Retinal pigment epithelial cell (primary cell): ENCODE measurements at regions not wholly inside any gene's neighbourhood (a gene's known extent, or its start where the extent isn't known, plus 50 kb on each side); places are given as distances from the start of the nearest gene placed in this dataset.

Source experiments
- DNase-seq: peaks from one replicate; pipeline ENCODE4 v3.0.0-alpha.2; 2010; ENCODE audit warnings: low read depth
- H3K4me3 ChIP-seq: 2 replicates; pipeline ENCODE4 v1.5.1; 2011; ENCODE audit warnings: mild to moderate bottlenecking, low read length, control low read depth, moderate library complexity
- TF ChIP-seq, protein P1 (sequence below): conservative IDR thresholded peaks from 2 replicates; pipeline ENCODE4 v1.5.1; 2011; ENCODE audit warnings: low read depth, low read length, control low read depth, inconsistent platforms

DNA sequence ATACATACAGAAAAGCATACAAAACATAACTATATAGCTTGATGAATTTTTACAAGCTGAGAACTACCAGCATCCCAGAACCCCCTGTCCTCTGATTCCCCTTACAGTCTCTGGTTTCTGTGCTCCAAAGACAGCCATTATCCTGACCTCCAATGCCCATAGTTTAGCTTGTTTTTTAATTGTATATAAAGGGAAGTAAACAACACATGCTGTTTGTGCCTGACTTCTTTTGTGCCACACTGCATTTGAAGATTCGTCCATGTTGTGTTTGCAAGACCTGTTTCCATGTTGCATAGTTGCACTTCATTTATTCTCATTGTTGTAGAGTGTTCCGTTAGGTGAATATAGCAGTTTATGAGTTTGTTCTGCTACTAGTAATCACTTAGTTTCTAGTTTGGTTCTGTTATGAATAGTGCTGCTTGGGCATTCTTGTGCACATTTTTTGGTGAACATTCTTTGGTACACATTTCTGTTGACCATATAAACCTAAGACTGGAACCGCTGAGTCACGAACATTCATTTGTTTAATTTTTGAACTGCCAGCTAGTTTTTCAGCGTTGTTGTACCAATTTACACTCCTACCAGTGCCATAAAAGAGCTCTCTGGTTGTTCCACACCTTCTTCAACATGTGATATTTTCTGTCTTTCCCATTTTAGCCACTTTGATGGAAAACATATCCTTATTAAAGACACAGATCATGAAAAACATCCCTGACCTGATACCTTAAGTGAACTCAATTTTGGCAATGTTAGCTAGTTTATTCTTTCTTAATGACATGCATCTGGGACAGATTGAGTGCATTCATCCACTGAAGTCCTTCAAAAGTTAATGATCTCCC, 78.1 kb upstream of the ANXA1 start:
- H3K4me3 ChIP-seq: no peak overlapping the region
- TF ChIP-seq, protein P1, sequence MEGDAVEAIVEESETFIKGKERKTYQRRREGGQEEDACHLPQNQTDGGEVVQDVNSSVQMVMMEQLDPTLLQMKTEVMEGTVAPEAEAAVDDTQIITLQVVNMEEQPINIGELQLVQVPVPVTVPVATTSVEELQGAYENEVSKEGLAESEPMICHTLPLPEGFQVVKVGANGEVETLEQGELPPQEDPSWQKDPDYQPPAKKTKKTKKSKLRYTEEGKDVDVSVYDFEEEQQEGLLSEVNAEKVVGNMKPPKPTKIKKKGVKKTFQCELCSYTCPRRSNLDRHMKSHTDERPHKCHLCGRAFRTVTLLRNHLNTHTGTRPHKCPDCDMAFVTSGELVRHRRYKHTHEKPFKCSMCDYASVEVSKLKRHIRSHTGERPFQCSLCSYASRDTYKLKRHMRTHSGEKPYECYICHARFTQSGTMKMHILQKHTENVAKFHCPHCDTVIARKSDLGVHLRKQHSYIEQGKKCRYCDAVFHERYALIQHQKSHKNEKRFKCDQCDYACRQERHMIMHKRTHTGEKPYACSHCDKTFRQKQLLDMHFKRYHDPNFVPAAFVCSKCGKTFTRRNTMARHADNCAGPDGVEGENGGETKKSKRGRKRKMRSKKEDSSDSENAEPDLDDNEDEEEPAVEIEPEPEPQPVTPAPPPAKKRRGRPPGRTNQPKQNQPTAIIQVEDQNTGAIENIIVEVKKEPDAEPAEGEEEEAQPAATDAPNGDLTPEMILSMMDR: no peak
- no peak for DNase-seq

DNA sequence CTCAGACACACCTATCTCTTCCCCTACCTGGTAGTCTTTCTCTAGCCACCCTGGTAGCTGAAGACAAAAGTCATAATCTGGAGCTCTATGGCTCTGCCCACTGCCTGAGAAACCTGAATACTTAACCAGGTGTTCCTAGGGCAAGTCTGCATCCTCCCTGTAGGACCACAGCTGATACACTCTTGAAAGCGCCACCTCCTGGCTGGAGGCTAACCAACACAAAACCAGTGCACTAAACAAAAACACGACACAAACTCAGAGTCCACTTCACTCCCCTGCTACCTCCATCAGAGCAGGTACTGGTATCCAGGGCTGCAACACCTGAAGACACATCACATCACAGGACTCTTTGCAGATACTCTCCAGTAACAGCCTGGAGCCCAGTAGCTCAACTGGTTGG, 84.6 kb upstream of the ANXA1 start:
- DNase-seq: no peak
- TF ChIP-seq, protein P1: no peak
- H3K4me3 ChIP-seq: no peak overlapping the region

DNA sequence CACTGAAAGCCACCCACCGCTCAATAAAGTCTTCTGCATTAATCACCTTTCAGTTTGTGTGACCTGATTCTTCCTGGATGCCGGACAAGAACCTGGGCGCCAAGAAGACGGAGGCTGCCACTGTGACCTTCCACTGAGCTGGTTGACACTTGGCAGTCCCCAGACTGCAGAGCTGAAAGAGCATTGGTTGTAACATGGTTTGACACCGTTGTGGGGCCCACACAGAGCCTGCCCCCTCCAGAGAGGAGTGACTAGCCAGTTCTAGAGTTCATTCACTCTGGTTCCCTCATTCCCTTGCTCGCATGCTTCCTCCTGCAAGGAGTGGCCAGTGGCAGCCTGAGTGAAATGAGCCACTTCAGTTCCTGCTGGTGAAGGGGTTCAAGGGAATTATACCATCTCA, 86.2 kb upstream of the ANXA1 start:
- TF ChIP-seq, protein P1: no peak
- DNase-seq: no peak
- no peak overlapping the region for H3K4me3 ChIP-seq

DNA sequence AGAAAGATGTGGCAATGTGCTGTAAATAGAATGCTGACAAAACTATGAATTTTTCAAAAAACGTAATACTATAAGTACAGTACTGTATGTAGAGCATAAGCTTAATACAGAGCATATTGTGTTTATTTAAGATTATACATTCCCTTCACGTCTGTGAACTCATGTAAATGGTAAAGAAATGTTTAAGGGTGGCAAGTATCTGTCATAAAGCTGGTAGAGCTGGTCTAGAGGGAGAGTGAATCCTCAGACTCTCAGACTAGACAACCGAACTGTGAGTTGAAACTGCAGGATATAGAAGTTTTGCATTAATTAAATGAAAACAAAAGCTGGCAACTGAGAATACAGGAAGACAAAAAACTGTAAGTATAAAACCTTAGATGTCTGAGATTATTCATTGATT, 87.3 kb upstream of the ANXA1 start:
- no peak for DNase-seq
- H3K4me3 ChIP-seq: no peak overlapping the region
- TF ChIP-seq, protein P1: no peak

DNA sequence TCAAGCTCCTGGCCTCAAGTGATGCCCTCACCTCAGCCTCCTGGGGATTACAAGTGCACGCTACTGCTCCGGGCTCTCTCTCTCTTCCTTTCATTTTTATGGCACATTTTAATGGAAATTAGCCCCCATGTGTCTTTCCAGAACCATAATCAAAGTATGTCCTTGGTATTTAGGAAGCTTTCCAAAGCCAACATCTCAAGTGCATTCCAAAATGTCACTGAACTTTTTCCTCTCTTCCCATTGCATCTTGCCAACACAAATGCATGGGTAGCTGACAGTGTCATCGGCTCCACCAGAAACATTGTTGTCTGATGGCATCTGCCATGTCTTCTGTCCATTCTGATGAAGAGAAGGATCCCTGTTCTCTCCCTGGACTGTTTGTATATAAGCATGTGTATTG, 90.5 kb upstream of the ANXA1 start:
- H3K4me3 ChIP-seq: no peak overlapping the region
- TF ChIP-seq, protein P1: no peak
- DNase-seq: no peak

DNA sequence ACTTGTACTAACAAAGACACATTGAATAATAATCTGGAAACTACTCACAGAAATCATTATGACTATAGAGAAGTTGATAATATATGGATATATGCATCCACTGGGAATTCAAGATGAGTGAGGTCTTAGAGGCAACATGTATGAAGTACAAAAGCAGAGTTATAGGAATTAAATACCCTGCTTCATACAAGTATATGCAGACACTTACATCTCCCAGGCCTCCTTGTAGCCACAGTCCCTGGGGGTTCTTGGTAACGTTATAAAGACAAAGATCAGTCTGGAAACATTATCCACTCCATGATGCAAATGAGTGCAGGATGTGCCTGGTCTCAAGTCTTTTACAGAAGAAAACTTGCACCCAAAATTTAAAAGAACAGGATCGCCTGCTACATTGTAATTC, 92.4 kb upstream of the ANXA1 start:
- DNase-seq: no peak
- TF ChIP-seq, protein P1: no peak
- no peak overlapping the region for H3K4me3 ChIP-seq

DNA sequence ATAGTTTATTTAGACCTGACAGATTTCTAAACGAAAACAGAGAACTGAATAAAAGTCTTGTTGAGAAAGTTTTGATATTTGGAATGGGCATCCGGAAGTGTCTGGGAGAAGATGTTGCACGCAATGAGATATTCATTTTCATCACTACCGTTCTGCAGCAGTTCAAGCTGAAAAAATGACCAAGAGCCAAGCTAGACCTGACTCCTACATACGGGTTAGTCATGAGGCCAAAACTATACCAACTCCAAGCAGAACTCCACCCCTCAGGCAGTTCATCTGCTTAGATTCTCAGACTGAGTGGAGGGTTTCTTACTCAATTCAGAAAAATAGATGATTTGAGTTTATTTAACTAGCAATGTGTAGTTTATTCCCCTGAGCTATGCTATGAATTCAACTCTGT, 95.4 kb upstream of the ANXA1 start:
- TF ChIP-seq, protein P1: no peak
- DNase-seq: no peak
- no peak overlapping the region for H3K4me3 ChIP-seq
